HepG2 (cell line): ENCODE measurements at regions not wholly inside any gene's neighbourhood (a gene's known extent, or its start where the extent isn't known, plus 50 kb on each side); places are given as distances from the start of the nearest gene placed in this dataset.

Experiments
- CTCF ChIP-seq: sonication (generic); formaldehyde crosslinking; IDR thresholded peaks from 2 replicates; pipeline ENCODE4 v1.5.0; 2020; ENCODE audit warnings: mild to moderate bottlenecking, missing genetic modification reagents, moderate library complexity
- DNMT3B ChIP-seq: conservative IDR thresholded peaks from 2 replicates; pipeline ENCODE4 v1.6.1; 2016; ENCODE audit warnings: missing biosample characterization, control low read depth
- MEIS2 ChIP-seq: sonication (generic); formaldehyde crosslinking; IDR thresholded peaks from 2 replicates; pipeline ENCODE4 v1.9.0; 2021; ENCODE audit warnings: mild to moderate bottlenecking, missing genetic modification reagents
- STAG1 ChIP-seq: sonication (generic); formaldehyde crosslinking; IDR thresholded peaks from 2 replicates; pipeline ENCODE4 v1.4.0; 2020; ENCODE audit warnings: missing genetic modification reagents
- ZBTB1 ChIP-seq: sonication (generic); formaldehyde crosslinking; IDR thresholded peaks from 2 replicates; pipeline ENCODE4 v1.4.0; 2020; ENCODE audit warnings: missing genetic modification reagents, borderline replicate concordance
- ZBTB10 ChIP-seq: sonication (generic); formaldehyde crosslinking; IDR thresholded peaks from 2 replicates; pipeline ENCODE4 v1.4.0; 2020; ENCODE audit warnings: missing genetic modification reagents, borderline replicate concordance
- ZBTB44 ChIP-seq: sonication (generic); formaldehyde crosslinking; IDR thresholded peaks from 2 replicates; pipeline ENCODE4 v1.4.0; 2020; ENCODE audit warnings: missing genetic modification reagents
- ZNF205 ChIP-seq: IDR thresholded peaks from 2 replicates; pipeline ENCODE4 v1.6.1; 2018; ENCODE audit warnings: missing biosample characterization, missing genetic modification reagents
- ZNF558 ChIP-seq: sonication (generic); formaldehyde crosslinking; IDR thresholded peaks from 2 replicates; pipeline ENCODE4 v1.9.0; 2022; ENCODE audit warnings: mild to moderate bottlenecking, missing genetic modification reagents, borderline replicate concordance
- ZNF562 ChIP-seq: sonication (generic); formaldehyde crosslinking; IDR thresholded peaks from 2 replicates; pipeline ENCODE4 v1.8.0; 2022; ENCODE audit warnings: missing genetic modification reagents, borderline replicate concordance
- ZNF614 ChIP-seq: IDR thresholded peaks from 2 replicates; pipeline ENCODE4 v1.6.1; 2018; ENCODE audit warnings: missing biosample characterization, missing genetic modification reagents, inconsistent platforms, borderline replicate concordance
- ZNF891 ChIP-seq: sonication (generic); formaldehyde crosslinking; IDR thresholded peaks from 2 replicates; pipeline ENCODE4 v1.5.0; 2020; ENCODE audit warnings: mild to moderate bottlenecking, missing genetic modification reagents
- ZSCAN20 ChIP-seq: sonication (generic); formaldehyde crosslinking; IDR thresholded peaks from 2 replicates; pipeline ENCODE4 v1.4.0; 2020; ENCODE audit warnings: missing genetic modification reagents, mild to moderate bottlenecking, borderline replicate concordance

- TF ChIP-seq ZBTB44 (CRISPR knock-in tag) (no peak), ZBTB10 (CRISPR knock-in tag) (no peak), ZNF558 (no peak), MEIS2 (CRISPR knock-in tag) (no peak), DNMT3B (CRISPR knock-in tag) (no peak), ZSCAN20 (no peak), ZNF205 (CRISPR knock-in tag) (no peak), CTCF (CRISPR knock-in tag) (peak; percentile 21; the same call in 1 of the 2 replicates), ZNF614 (no peak), ZNF562 (CRISPR knock-in tag) (no peak), ZNF891 (CRISPR knock-in tag) (no peak), STAG1 (peak; percentile 56), ZBTB1 (CRISPR knock-in tag) (no peak)
Measured at GRCh38 chr11:29448246-29448877, 568.5 kb downstream of the KCNA4 start (continued).
